Loucy (cell line): ENCODE measurements at regions not wholly inside any gene's neighbourhood (a gene's known extent, or its start where the extent isn't known, plus 50 kb on each side); places are given as distances from the start of the nearest gene placed in this dataset.

Source experiments
- H2AFZ ChIP-seq: fragments of 200-600 bp; sonication (generic); 2 replicates; pipeline ENCODE4 v1.6.0; 2016; ENCODE audit warnings: antibody characterized with exemption, mild to moderate bottlenecking, low read length, moderate library complexity
- H3F3A ChIP-seq: fragments of 200-600 bp; 2 replicates; pipeline ENCODE4 v1.6.0; 2016; ENCODE audit warnings: antibody characterized with exemption, low read depth, mild to moderate bottlenecking
- H3K27me3 ChIP-seq: fragments of 200-600 bp; sonication (generic); 2 replicates; pipeline ENCODE4 v1.6.1; 2014; ENCODE audit warnings: low read length, mild to moderate bottlenecking; ENCODE audit not compliant: insufficient read depth, poor library complexity, severe bottlenecking
- H3K36me3 ChIP-seq: fragments of 200-600 bp; sonication (generic); 2 replicates; pipeline ENCODE4 v1.6.1; 2016; ENCODE audit warnings: low read length; ENCODE audit not compliant: insufficient read depth
- H3K4me1 ChIP-seq: fragments of 200-600 bp; sonication (generic); 2 replicates; pipeline ENCODE4 v1.5.1; 2014; ENCODE audit warnings: low read length, mild to moderate bottlenecking; ENCODE audit not compliant: insufficient read depth, poor library complexity, severe bottlenecking
- H3K4me2 ChIP-seq: fragments of 200-600 bp; sonication (generic); 2 replicates; pipeline ENCODE4 v1.6.0; 2014; ENCODE audit warnings: antibody characterized with exemption, low read length, low read depth, mild to moderate bottlenecking; ENCODE audit not compliant: poor library complexity, severe bottlenecking
- H3K4me3 ChIP-seq: fragments of 200-600 bp; sonication (generic); 2 replicates; pipeline ENCODE4 v1.5.1; 2014; ENCODE audit warnings: low read length, mild to moderate bottlenecking, mixed read lengths; ENCODE audit not compliant: poor library complexity, severe bottlenecking
- H3K79me2 ChIP-seq: fragments of 200-600 bp; sonication (generic); 2 replicates; pipeline ENCODE4 v1.6.1; 2014; ENCODE audit warnings: low read length; ENCODE audit not compliant: insufficient read depth
- H3K9ac ChIP-seq: fragments of 200-600 bp; sonication (generic); 2 replicates; pipeline ENCODE4 v1.6.0; 2014; ENCODE audit warnings: mild to moderate bottlenecking, low read depth, low read length, moderate library complexity; ENCODE audit not compliant: poor library complexity, severe bottlenecking
- H3K9me2 ChIP-seq: fragments of 200-600 bp; sonication (generic); replicated peaks from 2 replicates; pipeline ENCODE4 v1.6.1; 2016; ENCODE audit warnings: low read depth, low read length, mixed read lengths
- H3K9me3 ChIP-seq: fragments of 200-600 bp; sonication (generic); 2 replicates; pipeline ENCODE4 v1.6.1; 2014; ENCODE audit warnings: mild to moderate bottlenecking, antibody characterized with exemption, low read length, low read depth; ENCODE audit not compliant: insufficient read depth
- H4K20me1 ChIP-seq: fragments of 200-600 bp; sonication (generic); 2 replicates; pipeline ENCODE4 v1.6.0; 2014; ENCODE audit warnings: antibody characterized with exemption, low read length, mild to moderate bottlenecking; ENCODE audit not compliant: insufficient read depth, poor library complexity, severe bottlenecking
- EZH2phosphoT487 ChIP-seq: fragments of 200-600 bp; IDR thresholded peaks from 2 replicates; pipeline ENCODE4 v1.6.1; 2018; ENCODE audit warnings: antibody characterized with exemption, mild to moderate bottlenecking, moderate library complexity, borderline replicate concordance
- TF ChIP-seq, protein P1 (sequence below): fragments of 200-600 bp; sonication (generic); conservative IDR thresholded peaks from 2 replicates; pipeline ENCODE4 v1.5.1; 2014; ENCODE audit warnings: mild to moderate bottlenecking, antibody characterized with exemption, low read length

DNA sequence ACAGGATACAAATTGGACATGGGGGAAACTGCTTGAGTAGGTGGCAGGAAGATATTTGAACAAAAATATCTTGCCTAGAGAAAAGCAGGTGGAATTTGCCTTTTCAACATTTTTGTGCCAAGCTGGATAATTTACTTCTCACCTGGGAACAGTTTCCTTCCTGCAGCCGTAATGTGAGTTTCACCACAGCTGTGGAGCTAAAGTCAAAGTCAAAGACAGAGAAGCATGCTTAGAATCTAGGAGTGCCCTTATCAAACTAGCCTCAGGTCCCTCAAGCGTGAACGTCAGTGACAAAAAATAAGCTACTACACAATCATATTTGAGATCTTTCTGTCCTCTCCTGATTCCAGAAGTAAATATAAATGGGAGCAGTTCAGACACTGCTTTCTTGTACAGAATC is 588.9 kb downstream of the MAT2B start:
- H3K36me3 ChIP-seq: no peaks in the 10 kb centered on the region
- H3K9me3 ChIP-seq: no peaks in the 10 kb centered on the region
- no peak overlapping the region for H3K4me3 ChIP-seq
- no peak overlapping the region for H2AFZ ChIP-seq
- H3K9ac ChIP-seq: no peak overlapping the region
- H3K4me1 ChIP-seq: no peaks in the 10 kb centered on the region
- H3F3A ChIP-seq: no peaks in the 10 kb centered on the region
- H4K20me1 ChIP-seq: no peaks in the 10 kb centered on the region
- H3K79me2 ChIP-seq: no peaks in the 10 kb centered on the region
- no peaks in the 10 kb centered on the region for H3K27me3 ChIP-seq
- H3K9me2 ChIP-seq: no peaks in the 10 kb centered on the region
- no peak overlapping the region for H3K4me2 ChIP-seq
- TF ChIP-seq, protein P1, sequence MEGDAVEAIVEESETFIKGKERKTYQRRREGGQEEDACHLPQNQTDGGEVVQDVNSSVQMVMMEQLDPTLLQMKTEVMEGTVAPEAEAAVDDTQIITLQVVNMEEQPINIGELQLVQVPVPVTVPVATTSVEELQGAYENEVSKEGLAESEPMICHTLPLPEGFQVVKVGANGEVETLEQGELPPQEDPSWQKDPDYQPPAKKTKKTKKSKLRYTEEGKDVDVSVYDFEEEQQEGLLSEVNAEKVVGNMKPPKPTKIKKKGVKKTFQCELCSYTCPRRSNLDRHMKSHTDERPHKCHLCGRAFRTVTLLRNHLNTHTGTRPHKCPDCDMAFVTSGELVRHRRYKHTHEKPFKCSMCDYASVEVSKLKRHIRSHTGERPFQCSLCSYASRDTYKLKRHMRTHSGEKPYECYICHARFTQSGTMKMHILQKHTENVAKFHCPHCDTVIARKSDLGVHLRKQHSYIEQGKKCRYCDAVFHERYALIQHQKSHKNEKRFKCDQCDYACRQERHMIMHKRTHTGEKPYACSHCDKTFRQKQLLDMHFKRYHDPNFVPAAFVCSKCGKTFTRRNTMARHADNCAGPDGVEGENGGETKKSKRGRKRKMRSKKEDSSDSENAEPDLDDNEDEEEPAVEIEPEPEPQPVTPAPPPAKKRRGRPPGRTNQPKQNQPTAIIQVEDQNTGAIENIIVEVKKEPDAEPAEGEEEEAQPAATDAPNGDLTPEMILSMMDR: no peak
- no peak for TF ChIP-seq EZH2phosphoT487

DNA sequence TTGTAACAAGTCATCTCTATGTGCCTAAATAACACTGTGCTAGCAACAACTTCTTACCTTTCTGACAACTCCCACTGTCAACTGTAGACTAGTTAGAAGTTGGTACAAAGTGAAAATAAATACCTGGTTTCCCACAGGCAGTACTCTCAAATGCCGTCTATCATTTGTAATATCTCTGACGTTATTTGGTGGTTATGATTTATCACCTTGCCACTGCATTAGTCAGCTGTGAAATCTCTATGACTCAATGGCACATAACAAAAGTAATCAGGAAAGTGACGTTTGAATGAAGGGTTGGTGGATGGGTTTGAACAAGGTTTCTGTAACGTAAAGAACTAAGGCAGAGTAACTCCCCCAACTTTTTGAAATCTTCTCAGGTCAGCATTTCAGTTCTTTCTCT is 592.3 kb downstream of the MAT2B start:
- Histone ChIP-seq H3K4me2 (no peak overlapping the region), H4K20me1 (no peaks in the 10 kb centered on the region), H3K4me3 (no peak overlapping the region), H3K9ac (no peak overlapping the region), H3K36me3 (no peaks in the 10 kb centered on the region), H3K4me1 (no peaks in the 10 kb centered on the region), H3K27me3 (no peaks in the 10 kb centered on the region), H2AFZ (no peak overlapping the region), H3K79me2 (no peaks in the 10 kb centered on the region), H3K9me3 (no peaks in the 10 kb centered on the region), H3K9me2 (no peaks in the 10 kb centered on the region), H3F3A (no peaks in the 10 kb centered on the region)
- no peak for TF ChIP-seq EZH2phosphoT487
- TF ChIP-seq, protein P1: no peak

DNA sequence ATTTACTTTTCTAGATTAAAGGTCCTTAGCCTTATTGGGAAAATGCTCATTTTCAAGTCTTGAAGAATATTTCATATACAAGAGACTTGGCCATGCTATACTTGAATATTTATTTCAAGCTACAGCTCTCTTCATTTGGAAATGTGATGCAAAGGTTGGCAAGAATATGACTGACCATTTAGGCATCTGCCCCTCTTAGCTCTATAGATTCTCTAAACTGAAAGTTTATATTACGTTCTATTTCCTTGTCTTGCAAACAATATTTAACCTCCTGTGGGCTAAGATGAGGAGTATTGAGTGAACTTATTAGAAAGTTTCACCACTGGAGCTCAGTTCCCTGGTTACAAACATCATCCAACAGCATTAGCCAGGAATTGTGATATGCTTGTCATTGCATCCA is 593.1 kb downstream of the MAT2B start:
- Histone ChIP-seq H3F3A (no peaks in the 10 kb centered on the region), H3K4me1 (no peaks in the 10 kb centered on the region), H3K36me3 (no peaks in the 10 kb centered on the region), H4K20me1 (no peaks in the 10 kb centered on the region), H2AFZ (no peak overlapping the region), H3K9ac (no peak overlapping the region), H3K4me3 (no peak overlapping the region), H3K9me2 (no peaks in the 10 kb centered on the region), H3K4me2 (no peak overlapping the region), H3K27me3 (no peaks in the 10 kb centered on the region), H3K9me3 (no peaks in the 10 kb centered on the region), H3K79me2 (no peaks in the 10 kb centered on the region)
- TF ChIP-seq EZH2phosphoT487: no peak
- TF ChIP-seq, protein P1: no peak
